Adrenal gland (tissue), 9 donors: ENCODE measurements at regions not wholly inside any gene's neighbourhood (a gene's known extent, or its start where the extent isn't known, plus 50 kb on each side); places are given as distances from the start of the nearest gene placed in this dataset.

Experiments
- DNase-seq, 7 donors: peaks; one replicate each; pipeline ENCODE4 v3.0.0-alpha.2; 2019 to 2020
- H3K27ac ChIP-seq, 5 donors: fragments of 200-600 bp; sonication (generic) in 4 of 5; 1 replicate in 3 of 5; 2 replicates in 2 of 5; pipeline versions ENCODE4 v1.5.1 to v1.8.0; 2016 to 2020; ENCODE audit warnings: mild to moderate bottlenecking in 1 of 5
- H3K27me3 ChIP-seq: fragments of 200-600 bp; 2 replicates; pipeline ENCODE4 v1.8.0; 2021
- H3K36me3 ChIP-seq, 2 donors: fragments of 200-600 bp; replicated peaks in 1 of 2; 1 replicate in 1 of 2; 2 replicates in 1 of 2; pipeline versions ENCODE4 v1.5.1 to v1.8.0; 2018 to 2022
- H3K4me1 ChIP-seq, 2 donors: fragments of 200-600 bp; replicated peaks in 1 of 2; 1 replicate in 1 of 2; 2 replicates in 1 of 2; pipeline versions ENCODE4 v1.5.1 to v1.8.0; 2018 to 2021
- H3K4me3 ChIP-seq, 4 donors: fragments of 200-600 bp; sonication (generic) in 3 of 4; one replicate each; pipeline ENCODE4 v1.5.1; 2016 to 2018
- H3K9me3 ChIP-seq, 3 donors: fragments of 200-600 bp; sonication (generic) in 1 of 3; replicated peaks in 1 of 3; 1 replicate in 2 of 3; 2 replicates in 1 of 3; pipeline versions ENCODE4 v1.5.1 to v1.8.0; 2016 to 2021
- POLR2A ChIP-seq, 2 donors: fragments of 450-650 bp; IDR thresholded peaks; one replicate each; pipeline ENCODE4 v1.6.1; 2017; ENCODE audit warnings: antibody characterized with exemption in 2 of 2, mild to moderate bottlenecking in 2 of 2, moderate library complexity in 1 of 2
- WGBS, 4 donors: extraction: QIAGEN DNeasy Blood & Tissue Kit in 2 of 4; methylation state at CpG; one replicate each; pipeline versions ENCODE4 v1.1.5 to v1.1.7; 2013 to 2017; 5-methylcytosine and 5-hydroxymethylcytosine counted together
- intact Hi-C, 2 donors: fragments of 100-400 bp; cut with DNase I; formaldehyde crosslinking; loops; one replicate each; pipeline versions ENCODE4 v1.14.1 to v1.15.0; 2022 to 2023
- TF ChIP-seq, protein P1 (sequence below), 6 experiments: fragments of 450-650 bp in 4 of 6; fragments of 200-600 bp in 2 of 6; sonication (generic) in 1 of 6; IDR thresholded peaks; 1 replicate in 5 of 6; 2 replicates in 1 of 6; pipeline versions ENCODE4 v1.5.1 to v1.8.0; 2016 to 2021; ENCODE audit warnings: antibody characterized with exemption in 6 of 6, mild to moderate bottlenecking in 2 of 6, moderate library complexity in 1 of 6
- donor health status: healthy with polysubstance abuse.
- donor health status: Bipolar disorder and iron deficiency.
- donor health status: DM: yes; HTN: yes; CAD: no.
- donor health status: DM: no; HTN: no; CAD: no.
- donor health status: DM: no; HTN: no; CAD: no.

DNA sequence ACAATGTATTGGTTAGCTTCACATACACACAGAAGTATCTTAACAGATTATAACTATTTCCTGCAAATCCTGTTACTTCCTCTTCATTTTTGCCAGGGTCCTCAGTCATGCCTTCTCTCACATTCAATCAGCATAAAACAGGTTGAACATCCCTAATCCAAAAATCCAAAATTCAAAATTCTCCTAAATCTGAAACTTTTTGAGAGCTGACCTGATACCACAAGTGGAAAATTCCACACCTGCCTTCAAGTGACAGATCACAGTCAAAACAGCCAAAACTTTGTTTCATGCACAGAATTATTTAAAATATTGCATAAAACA is 62.9 kb upstream of the FBXO28 start:
- Histone ChIP-seq H3K27me3 (peaks cover 4% of the 10 kb centered on the region), H3K36me3 (no peaks in the 10 kb centered on the region), H3K9me3 (no peaks in the 10 kb centered on the region), H3K4me1 (no peaks in the 10 kb centered on the region), H3K4me3 (no peak overlapping the region), H3K27ac (no peak overlapping the region)
- intact Hi-C loops = loop anchor here in 1 of 2 donors (5.0 kb wide), 1 partner anchor 354 kb away; no protein-coding TSS in a partner anchor
- TF ChIP-seq, protein P1, sequence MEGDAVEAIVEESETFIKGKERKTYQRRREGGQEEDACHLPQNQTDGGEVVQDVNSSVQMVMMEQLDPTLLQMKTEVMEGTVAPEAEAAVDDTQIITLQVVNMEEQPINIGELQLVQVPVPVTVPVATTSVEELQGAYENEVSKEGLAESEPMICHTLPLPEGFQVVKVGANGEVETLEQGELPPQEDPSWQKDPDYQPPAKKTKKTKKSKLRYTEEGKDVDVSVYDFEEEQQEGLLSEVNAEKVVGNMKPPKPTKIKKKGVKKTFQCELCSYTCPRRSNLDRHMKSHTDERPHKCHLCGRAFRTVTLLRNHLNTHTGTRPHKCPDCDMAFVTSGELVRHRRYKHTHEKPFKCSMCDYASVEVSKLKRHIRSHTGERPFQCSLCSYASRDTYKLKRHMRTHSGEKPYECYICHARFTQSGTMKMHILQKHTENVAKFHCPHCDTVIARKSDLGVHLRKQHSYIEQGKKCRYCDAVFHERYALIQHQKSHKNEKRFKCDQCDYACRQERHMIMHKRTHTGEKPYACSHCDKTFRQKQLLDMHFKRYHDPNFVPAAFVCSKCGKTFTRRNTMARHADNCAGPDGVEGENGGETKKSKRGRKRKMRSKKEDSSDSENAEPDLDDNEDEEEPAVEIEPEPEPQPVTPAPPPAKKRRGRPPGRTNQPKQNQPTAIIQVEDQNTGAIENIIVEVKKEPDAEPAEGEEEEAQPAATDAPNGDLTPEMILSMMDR (IDR thresholded peaks at IDR 0.05) = peak in 1 of 6 experiments; percentile 2
- TF ChIP-seq POLR2A (IDR thresholded peaks at IDR 0.05) = no peak
- DNase-seq = no peak

DNA sequence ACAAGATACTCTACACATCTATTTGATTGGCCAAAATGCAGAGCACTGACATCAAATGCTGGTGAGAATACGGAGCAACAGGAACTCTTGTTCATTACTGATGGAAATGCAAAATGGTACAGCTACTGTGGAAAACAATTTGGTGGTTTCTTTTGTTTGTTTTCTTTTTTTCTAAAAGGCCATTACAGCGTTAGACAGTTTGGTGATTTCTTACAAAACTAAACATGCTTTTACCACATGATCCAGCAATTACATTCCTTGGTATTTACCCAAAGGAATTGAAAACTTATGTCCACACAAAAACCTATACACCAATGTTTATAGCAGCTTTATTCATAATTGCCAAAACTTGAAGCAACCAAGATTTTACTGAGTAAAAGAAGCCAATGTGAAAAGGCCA is 66.4 kb upstream of the FBXO28 start:
- Histone ChIP-seq H3K9me3 (no peaks in the 10 kb centered on the region), H3K4me3 (no peak overlapping the region), H3K27me3 (peaks cover 4% of the 10 kb centered on the region), H3K4me1 (no peaks in the 10 kb centered on the region), H3K27ac (no peak overlapping the region), H3K36me3 (no peaks in the 10 kb centered on the region)
- TF ChIP-seq, protein P1 (IDR thresholded peaks at IDR 0.05) = no peak
- TF ChIP-seq POLR2A (IDR thresholded peaks at IDR 0.05) = no peak
- intact Hi-C loops = no loop called here
- whole genome bisulfite sequencing, 4 donors = 84 to 93% (median 89%) methylated on average over 2 of the region's 2 CpGs
- no peak for DNase-seq

DNA sequence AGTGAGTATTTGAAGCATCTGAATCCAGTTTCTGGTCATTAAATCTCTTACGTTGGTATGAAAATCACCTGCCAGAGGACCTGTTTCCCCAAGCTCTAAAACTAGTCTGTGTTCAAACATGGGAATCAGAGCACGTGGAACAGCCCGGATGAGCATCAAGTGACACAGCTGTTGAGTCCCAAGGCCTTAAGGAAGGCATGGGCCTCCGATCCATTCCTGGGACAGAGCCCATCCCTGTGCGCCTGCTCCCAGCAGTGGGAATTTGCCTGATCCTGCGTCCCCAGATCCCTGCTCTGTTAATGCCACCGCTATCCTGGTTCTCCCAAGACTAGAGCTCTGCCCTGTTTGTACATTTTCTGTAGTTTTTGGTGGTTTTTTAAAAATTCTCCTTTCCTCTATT is 68.4 kb upstream of the FBXO28 start:
- TF ChIP-seq, protein P1 (IDR thresholded peaks at IDR 0.05) = no peak
- no peak for TF ChIP-seq POLR2A (IDR thresholded peaks at IDR 0.05)
- WGBS, 4 donors = 68 to 80% (median 77%) methylated on average over 5 to 7 of the region's 7 CpGs
- Histone ChIP-seq H3K27ac (no peak overlapping the region), H3K9me3 (no peaks in the 10 kb centered on the region), H3K27me3 (peaks cover 4% of the 10 kb centered on the region), H3K4me3 (no peak overlapping the region), H3K36me3 (no peaks in the 10 kb centered on the region), H3K4me1 (no peaks in the 10 kb centered on the region)
- no peak for DNase-seq
- intact Hi-C loops = no loop called here

DNA sequence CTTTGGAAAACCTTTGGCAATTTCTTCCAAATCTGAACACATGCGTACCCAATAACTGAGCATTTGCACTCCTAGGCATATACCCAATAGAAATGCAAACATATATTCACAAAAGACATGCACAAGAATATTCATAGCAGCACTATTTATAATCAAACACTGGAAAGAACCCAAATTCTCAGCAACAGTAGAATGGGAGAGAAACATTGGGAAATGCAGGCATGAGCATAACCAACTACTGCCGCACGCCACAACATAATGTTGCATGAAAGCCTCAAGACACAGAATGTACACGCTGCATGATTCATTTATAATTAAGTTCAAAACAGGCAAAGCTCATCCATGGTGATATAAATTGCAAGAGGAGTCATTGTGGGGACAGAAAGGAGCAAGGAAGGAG is 69.5 kb upstream of the FBXO28 start:
- Histone ChIP-seq H3K9me3 (no peaks in the 10 kb centered on the region), H3K4me1 (no peaks in the 10 kb centered on the region), H3K36me3 (no peaks in the 10 kb centered on the region), H3K27me3 (peaks cover 4% of the 10 kb centered on the region), H3K4me3 (no peak overlapping the region), H3K27ac (no peak overlapping the region)
- TF ChIP-seq, protein P1 (IDR thresholded peaks at IDR 0.05) = no peak
- TF ChIP-seq POLR2A (IDR thresholded peaks at IDR 0.05) = no peak
- WGBS, 4 donors = 87 to 94% (median 92%) methylated on average over 4 of the region's 4 CpGs
- no peak for DNase-seq
- intact Hi-C loops = no loop called here
